HL-60 (cell line): ENCODE measurements at regions not wholly inside any gene's neighbourhood (a gene's known extent, or its start where the extent isn't known, plus 50 kb on each side); places are given as distances from the start of the nearest gene placed in this dataset.

Source experiments
- CTCF ChIP-seq: IDR thresholded peaks from one replicate; pipeline ENCODE4 v1.5.1; 2011; ENCODE audit warnings: low read length, control low read depth, inconsistent platforms; ENCODE audit not compliant: insufficient read depth
- GABPA ChIP-seq: IDR thresholded peaks from 2 replicates; pipeline ENCODE4 v1.6.1; 2012; ENCODE audit warnings: low read depth
- POLR2AphosphoS5 ChIP-seq: IDR thresholded peaks from 2 replicates; pipeline ENCODE4 v1.6.1; 2012; ENCODE audit warnings: low read depth
- REST ChIP-seq: IDR thresholded peaks from 2 replicates; pipeline ENCODE4 v1.6.1; 2012; ENCODE audit warnings: low read depth; ENCODE audit not compliant: insufficient replicate concordance
- SPI1 ChIP-seq: IDR thresholded peaks from 2 replicates; pipeline ENCODE4 v1.6.1; 2012; ENCODE audit warnings: low read depth, mild to moderate bottlenecking, borderline replicate concordance

GRCh38 chr12:72135021-72135301 is 137.2 kb upstream of the TRHDE start:
- TF ChIP-seq POLR2AphosphoS5 (no peak), CTCF (no peak), REST (no peak), GABPA (no peak), SPI1 (no peak)
